GM03348 (cell line): ENCODE measurements at regions not wholly inside any gene's neighbourhood (a gene's known extent, or its start where the extent isn't known, plus 50 kb on each side); places are given as distances from the start of the nearest gene placed in this dataset.

Experiments used
- DNase-seq: peaks from one replicate; pipeline ENCODE4 v3.0.0; 2012; ENCODE audit warnings: low spot score

DNA sequence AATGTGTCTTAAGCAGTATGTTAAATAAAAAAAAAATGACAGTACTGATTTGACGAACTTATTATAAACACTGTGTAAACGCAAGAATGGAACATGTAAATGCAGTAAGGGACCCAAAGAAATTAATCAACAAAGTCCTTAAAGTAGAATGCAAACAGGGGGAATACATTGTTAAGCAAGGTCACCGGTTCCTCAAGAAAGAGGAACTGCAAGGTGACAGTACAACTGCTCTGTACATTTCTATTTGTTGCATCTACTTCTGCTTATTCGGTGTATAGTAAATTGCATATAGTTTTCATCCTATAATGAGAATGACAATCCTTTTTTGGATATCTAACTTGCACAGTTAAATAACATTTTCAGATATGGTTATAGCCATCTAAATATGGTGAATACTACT, 387.0 kb upstream of the SEMA3D start:
- no peak for DNase-seq

GRCh38 chr7:85573346-85573745, 386.5 kb upstream of the SEMA3D start:
- no peak for DNase-seq

- no peak for DNase-seq
Measured at GRCh38 chr7:85570898-85571297, 384.0 kb upstream of the SEMA3D start.

DNA sequence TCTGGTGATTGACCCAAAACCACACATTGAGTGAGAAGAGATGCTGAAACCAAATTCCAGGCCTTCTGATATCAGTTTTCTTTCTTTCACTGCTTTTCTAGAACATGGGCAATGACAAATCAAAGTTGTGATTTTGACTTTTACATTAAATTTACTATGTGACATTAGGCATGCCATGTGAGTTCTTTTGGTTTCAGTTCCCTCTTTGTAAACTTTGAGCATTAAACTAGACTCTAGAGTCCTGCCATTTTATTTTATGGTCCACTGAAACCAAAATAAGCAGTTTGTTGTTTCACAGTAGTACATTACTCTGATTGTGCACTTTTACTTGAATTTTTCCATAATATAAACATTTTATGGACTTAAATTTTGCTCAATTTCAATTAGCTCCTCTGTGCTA, 381.1 kb upstream of the SEMA3D start:
- DNase-seq = no peak

- DNase-seq = no peak
Measured at GRCh38 chr7:85566095-85566794, 379.4 kb upstream of the SEMA3D start.

GRCh38 chr7:85565276-85565675, 378.4 kb upstream of the SEMA3D start:
- DNase-seq = peak; percentile 11

DNA sequence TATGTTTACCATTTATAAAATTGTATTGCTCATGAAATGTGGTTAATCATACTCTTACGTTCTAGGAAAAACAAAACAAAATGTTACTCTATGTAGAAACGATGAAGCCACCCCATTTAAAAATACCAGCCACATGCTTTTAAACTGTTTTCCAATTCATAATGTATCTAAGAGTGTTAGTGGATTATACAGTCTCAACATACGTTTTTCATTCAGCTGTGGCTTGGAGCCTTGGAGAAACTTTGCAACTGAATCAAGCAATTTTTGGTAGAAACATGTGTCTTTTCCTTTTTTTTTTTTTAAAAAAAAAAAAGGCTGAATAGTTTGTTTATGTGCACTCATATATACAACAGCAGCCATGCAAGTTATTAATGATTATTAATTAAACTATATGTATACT, 378.0 kb upstream of the SEMA3D start:
- DNase-seq = no peak

- no peak for DNase-seq
Measured at GRCh38 chr7:85561706-85562105, 374.9 kb upstream of the SEMA3D start.

DNA sequence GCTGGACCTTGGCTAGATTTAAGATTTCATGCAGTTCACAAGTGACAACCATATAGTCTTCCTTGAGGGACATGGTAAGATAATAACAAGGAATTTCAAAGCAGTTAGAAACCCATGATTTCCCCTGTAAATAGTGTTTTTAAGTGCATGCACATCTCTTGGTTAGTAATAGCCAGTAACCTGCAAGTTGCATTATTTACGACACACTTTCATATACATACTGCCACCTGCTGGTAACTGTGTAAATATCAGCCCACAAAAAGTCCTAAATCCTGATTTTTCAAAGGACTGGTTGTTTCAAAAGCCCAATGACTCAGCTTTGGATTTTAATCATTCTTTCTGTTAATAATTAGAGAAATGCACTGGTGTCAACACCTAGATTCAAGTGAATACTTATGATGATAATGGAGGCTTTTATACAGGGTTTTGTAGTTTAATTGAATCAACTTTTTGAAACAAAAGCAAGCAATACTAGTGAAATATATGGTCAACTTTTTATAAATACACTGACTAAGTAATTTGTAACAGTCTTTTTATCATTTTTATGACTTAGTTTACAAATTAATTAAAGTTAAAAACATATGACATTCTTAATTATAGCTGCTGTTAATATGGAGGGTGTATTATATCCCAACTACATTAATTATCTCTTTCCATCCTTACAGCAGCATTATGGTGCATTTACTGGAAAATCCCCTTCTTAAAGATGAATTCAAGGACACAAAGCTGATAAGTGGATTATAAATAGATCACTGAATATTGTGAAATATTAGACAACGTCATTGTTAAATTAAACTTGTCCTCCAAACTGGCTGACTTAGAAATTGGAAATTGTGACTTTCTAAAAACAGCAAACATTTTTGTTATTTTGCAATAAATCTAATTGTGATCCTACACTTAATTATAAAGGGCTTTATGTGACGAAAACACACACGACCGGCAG, 367.7 kb upstream of the SEMA3D start:
- peak; percentile 33 for DNase-seq

DNA sequence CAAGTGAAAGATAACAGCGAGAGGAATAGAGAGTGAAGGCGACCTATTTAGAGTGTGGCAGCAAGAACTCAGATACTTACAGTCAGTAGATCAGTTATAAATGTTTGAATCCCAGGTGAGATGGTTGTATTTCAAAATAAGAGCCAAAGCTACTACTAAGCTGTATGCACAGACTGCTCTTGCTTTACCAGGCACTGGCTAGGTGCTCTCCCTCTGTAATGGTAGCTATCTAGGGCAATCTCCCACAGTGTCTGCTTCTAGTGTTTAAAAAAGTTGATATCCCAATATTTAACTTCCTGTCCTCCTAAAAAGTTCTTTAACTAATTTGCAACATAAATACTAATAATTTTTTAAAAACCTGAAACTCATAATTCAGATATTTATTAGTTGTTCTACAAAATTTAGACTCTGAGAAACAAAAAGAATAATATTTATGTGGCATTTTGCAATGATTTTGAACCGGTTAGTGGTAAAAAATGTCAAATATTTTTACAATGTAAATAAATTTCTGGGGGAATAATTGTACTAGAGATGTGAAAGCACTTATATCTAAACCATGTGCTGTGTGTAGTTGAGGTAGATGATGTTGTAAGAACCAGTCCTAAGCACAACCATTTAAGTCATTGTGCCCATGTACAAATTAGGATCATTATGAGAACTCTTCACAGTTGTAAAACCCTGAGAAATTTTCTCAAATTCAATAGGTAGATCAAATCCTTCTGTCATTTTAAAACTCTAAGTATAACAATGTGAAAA, 349.3 kb upstream of the SEMA3D start:
- DNase-seq = no peak

DNA sequence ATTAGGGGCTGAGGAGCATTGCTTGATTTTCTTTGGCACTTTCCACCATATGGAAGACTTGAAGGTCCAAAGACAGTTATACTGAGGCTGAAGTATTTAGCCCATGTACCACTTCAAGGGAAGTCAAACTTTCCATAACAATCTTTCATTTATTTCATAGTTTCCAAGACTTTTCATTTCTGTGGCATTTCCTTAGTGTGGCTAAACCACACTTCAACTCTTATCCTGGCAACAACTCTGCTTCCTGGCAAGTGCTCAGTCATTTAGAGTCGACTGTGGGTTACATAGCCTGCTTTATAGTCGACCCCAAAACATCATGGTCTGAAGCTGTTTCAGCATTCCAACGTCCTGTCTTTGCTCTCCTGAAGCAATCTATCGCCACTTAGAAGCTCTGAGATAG, 343.0 kb upstream of the SEMA3D start:
- DNase-seq = peak; percentile 45

DNA sequence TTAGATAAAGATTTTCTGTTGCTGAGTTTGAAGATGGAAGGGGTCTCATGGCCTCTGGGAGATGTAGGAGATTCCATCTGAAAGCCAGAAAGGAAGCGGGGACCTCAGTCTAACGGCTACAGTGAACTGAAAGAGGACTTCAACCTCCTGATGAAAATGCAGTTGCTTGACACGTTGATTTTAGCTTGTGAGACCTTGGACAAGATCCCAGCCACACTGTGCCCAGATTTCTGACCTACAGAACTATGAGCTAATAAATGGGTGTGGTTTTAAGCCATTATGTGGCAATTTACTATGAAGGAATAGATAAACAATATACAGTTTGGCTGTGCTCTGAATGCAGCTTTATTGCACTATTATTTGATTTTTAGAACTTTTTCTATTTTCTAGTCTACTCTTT, 342.3 kb upstream of the SEMA3D start:
- DNase-seq = peak; percentile 9

DNA sequence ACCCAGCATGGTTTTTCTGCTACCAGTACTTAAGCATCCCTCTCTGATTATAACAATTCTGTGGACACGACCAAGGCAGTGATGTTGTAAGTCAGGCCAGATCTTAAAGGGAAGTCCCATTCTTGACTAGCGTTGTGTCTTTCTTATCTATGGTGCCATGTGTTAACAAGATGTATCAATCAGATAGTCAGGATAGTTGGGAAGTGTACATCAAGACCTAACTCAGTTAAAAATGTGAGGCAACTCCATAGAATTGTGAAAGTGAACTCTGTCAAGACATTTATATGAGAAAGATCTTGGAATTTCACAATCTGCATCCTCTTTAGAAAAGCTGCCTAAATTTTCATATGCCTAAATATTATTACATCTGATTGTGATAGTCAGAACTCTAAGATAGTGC, 341.7 kb upstream of the SEMA3D start:
- no peak for DNase-seq

DNA sequence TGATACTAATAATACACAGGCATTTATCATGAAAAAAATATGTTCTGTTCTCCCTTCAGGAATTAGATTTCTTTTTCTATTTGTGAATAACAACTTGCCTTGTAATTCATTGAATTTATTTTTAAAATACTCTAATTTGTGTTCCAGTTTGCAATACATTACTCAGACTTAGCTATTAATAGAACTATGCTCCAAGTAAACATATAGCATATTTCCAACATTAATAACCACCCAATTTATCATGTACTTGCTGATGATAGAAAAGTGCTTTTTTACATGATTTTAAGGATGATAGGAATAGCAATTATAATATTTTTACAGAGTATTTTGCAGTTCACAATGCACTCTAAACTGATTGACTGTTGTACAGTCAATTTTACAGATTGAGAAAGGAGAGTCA, 338.8 kb upstream of the SEMA3D start:
- no peak for DNase-seq

GRCh38 chr7:85522070-85522469, 335.2 kb upstream of the SEMA3D start:
- DNase-seq = no peak

DNA sequence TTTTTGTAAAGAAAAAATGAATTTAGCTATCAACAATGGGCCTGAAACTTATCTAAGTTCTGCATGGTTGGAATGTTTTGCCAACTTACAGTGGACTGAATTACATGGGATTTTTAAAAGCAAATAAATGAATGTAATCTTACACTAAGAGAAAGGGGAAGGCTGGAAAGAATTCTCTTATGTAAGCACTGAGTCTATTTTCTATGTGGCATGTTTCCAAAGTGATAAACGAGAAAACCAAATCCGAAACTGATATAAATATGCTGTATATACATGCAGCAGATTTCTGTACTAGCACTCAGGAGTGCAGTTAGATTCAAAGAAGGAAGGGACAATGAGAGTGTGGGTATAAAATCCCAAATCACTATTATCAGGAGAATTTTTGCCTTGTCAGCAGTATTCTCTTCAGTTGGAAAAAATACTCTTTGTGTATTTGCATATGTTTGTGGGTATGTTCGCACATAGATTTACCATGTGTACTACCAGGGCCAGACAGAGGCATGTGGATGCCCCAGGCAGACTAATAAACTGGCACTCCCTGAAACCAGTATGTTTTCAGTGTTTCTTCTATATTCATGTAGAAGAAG, 334.3 kb upstream of the SEMA3D start:
- DNase-seq = no peak

GRCh38 chr7:85520175-85520574, 333.3 kb upstream of the SEMA3D start:
- no peak for DNase-seq

GRCh38 chr7:85516675-85517074, 329.8 kb upstream of the SEMA3D start:
- DNase-seq = no peak

DNA sequence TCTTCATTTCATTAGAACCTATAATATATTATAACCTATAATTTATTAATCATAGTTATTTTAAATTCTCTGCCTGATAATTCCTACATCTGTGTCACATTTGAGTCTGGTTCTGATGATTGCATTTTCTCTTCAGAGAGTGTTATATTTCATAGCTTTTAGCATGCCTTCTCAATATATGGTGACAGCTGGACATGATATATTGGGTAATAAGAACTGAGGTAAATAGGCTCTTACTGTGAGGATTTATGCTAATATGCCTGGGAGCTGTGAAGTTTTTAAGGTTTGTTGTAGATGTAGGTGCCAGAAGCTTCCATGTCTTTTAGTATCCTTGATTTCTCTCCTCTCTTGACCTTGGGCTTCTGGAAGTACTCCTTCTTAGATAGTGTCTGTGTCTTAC, 325.9 kb upstream of the SEMA3D start:
- no peak for DNase-seq

- DNase-seq = no peak
Measured at GRCh38 chr7:85510287-85510686, 323.4 kb upstream of the SEMA3D start.

GRCh38 chr7:85509476-85509875, 322.6 kb upstream of the SEMA3D start:
- no peak for DNase-seq
